Muscle layer of duodenum (tissue), 2 donors: ENCODE measurements at regions not wholly inside any gene's neighbourhood (a gene's known extent, or its start where the extent isn't known, plus 50 kb on each side); places are given as distances from the start of the nearest gene placed in this dataset.

Source experiments
- H3K27ac ChIP-seq: one replicate; pipeline ENCODE4 v1.7.0; 2013; ENCODE audit warnings: mild to moderate bottlenecking, low read length
- H3K27me3 ChIP-seq: one replicate; pipeline ENCODE4 v1.7.0; 2013; ENCODE audit warnings: low read depth, mild to moderate bottlenecking, control low read depth, low read length
- H3K36me3 ChIP-seq, 2 donors: one replicate each; pipeline ENCODE4 v1.7.0; 2013; ENCODE audit warnings: low read length in 2 of 2, control low read depth in 1 of 2, mild to moderate bottlenecking in 1 of 2; ENCODE audit not compliant: insufficient read depth in 2 of 2, control insufficient read depth in 1 of 2
- H3K4me1 ChIP-seq, 2 donors: one replicate each; pipeline ENCODE4 v1.7.0; 2013; ENCODE audit warnings: low read length in 2 of 2, mild to moderate bottlenecking in 2 of 2, control low read depth in 1 of 2, moderate library complexity in 1 of 2; ENCODE audit not compliant: insufficient read depth in 2 of 2, control insufficient read depth in 1 of 2
- H3K4me3 ChIP-seq, 2 donors: one replicate each; pipeline ENCODE4 v1.7.0; 2013; ENCODE audit warnings: low read length in 2 of 2, low read depth in 1 of 2, mild to moderate bottlenecking in 1 of 2
- H3K9me3 ChIP-seq, 2 donors: one replicate each; pipeline ENCODE4 v1.7.0; 2013; ENCODE audit warnings: low read length in 2 of 2, control low read depth in 1 of 2, mild to moderate bottlenecking in 1 of 2; ENCODE audit not compliant: control insufficient read depth in 1 of 2
- donor health status: healthy.

DNA sequence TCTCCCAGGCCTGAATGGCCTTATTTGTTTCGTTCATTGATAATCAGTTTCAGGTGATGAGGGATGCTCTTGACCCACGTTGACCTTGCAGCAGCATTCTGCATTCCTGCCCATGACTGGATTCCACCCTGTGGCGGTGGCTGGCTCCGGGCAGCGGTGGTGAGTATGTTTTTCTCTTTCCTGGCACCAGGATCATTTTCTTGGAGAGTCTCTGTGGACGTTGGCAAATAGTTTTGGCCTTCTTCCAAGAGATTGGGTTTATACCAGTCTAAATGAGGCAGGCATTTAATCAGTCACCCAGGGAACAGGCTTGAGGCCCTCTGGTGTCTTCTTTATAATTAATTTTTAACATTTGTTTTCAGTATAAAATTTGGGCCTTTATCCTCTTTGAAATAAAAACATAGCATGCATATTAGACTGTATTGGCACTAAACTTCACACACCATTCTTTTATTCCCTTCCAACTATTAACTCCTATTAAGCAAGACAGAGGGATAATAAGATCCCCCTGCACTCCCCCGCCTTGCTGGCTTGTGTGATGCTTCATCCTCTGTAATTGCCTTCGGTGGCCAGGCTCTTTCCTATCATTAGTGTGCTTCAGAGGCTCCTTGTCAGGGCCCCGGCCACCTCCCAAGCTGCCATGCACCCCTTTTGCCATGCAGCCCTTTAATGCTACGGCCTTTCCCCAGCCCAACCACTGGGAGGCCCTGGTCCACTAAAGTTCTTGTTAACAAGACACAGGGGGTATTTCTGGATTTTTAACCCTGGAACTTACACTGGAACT lies 176.2 kb upstream of the TOPAZ1 start:
- no peak overlapping the region for H3K4me3 ChIP-seq
- H3K9me3 ChIP-seq, result no peaks in the 10 kb centered on the region
- no peaks in the 10 kb centered on the region for H3K27me3 ChIP-seq
- no peaks in the 10 kb centered on the region for H3K4me1 ChIP-seq
- no peaks in the 10 kb centered on the region for H3K36me3 ChIP-seq
- H3K27ac ChIP-seq, result no peak overlapping the region

DNA sequence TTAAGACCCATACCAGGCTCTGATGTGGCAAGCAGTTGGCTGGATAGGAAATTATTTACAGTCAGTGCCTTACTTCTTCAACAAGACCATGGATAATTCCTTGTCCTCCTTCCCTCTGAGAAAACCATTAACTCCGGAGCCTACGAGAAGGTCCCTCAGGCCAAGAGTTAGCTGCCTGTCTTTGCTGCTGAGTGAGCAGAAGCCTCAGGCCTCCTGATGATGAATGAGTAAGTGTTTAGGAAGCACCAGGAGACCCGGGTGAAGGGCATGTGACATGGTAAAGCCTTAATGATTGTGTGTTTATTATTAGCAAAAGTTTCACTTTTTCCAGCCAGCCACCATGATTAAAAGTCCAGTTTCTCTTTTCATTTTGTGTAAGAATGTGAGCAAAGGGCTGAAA lies 174.9 kb upstream of the TOPAZ1 start:
- Histone ChIP-seq H3K27me3 (no peaks in the 10 kb centered on the region), H3K36me3 (no peaks in the 10 kb centered on the region), H3K4me1 (no peaks in the 10 kb centered on the region)

DNA sequence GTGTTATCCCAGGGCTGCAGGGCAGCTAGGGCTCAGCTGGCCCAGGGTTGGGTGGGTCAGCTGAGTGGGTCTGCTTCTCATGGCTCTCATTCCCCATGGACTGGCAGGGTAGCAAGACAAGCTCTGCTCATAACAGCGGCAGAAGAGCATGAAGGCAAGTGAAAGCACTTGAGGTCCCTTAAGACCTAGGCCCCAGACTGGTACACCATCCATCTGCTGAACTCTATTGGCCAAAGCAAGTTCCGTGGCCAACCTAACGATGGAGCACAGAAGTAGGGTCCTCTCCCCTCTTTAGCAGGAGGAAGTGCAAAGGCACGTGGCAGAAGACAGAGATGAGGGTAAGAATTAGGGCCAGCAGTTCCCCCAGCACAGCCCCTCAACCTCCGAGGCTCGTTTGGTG lies 174.3 kb upstream of the TOPAZ1 start:
- Histone ChIP-seq H3K27me3 (no peaks in the 10 kb centered on the region), H3K27ac (no peak overlapping the region), H3K4me1 (no peaks in the 10 kb centered on the region), H3K9me3 (no peaks in the 10 kb centered on the region), H3K36me3 (no peaks in the 10 kb centered on the region), H3K4me3 (no peak overlapping the region)

More for the DNA sequence above, 174.9 kb upstream of the TOPAZ1 start:
- H3K4me3 ChIP-seq, result no peak overlapping the region
- H3K27ac ChIP-seq, result no peak overlapping the region
- no peaks in the 10 kb centered on the region for H3K9me3 ChIP-seq

- Histone ChIP-seq H3K4me1 (no peaks in the 10 kb centered on the region), H3K27me3 (no peaks in the 10 kb centered on the region), H3K9me3 (no peaks in the 10 kb centered on the region), H3K27ac (no peak overlapping the region), H3K4me3 (no peak overlapping the region), H3K36me3 (no peaks in the 10 kb centered on the region)
These were observed 172.9 kb upstream of the TOPAZ1 start for GRCh38 chr3:44068753-44069152.

DNA sequence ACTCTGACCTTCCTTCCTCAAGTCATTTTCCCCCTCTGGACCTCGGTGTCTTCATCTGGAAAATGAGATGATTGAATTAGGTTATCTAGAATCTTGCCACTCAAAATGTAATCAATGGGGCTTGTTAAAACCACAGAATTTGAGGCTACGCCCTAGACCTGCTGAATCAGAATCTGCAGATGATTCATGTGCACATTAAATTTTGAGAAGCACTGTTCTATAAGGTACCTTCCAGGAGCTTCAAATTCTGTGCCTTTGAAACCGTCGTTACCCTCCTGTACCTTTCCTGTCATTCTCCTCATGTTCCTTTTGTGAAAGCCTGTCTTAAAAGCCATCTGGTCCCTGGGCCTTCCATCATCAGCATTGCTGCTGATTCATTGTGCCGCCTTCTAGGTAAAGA lies 172.4 kb upstream of the TOPAZ1 start:
- Histone ChIP-seq H3K9me3 (no peaks in the 10 kb centered on the region), H3K4me3 (no peak overlapping the region), H3K4me1 (no peaks in the 10 kb centered on the region), H3K27ac (no peak overlapping the region), H3K36me3 (no peaks in the 10 kb centered on the region), H3K27me3 (no peaks in the 10 kb centered on the region)

DNA sequence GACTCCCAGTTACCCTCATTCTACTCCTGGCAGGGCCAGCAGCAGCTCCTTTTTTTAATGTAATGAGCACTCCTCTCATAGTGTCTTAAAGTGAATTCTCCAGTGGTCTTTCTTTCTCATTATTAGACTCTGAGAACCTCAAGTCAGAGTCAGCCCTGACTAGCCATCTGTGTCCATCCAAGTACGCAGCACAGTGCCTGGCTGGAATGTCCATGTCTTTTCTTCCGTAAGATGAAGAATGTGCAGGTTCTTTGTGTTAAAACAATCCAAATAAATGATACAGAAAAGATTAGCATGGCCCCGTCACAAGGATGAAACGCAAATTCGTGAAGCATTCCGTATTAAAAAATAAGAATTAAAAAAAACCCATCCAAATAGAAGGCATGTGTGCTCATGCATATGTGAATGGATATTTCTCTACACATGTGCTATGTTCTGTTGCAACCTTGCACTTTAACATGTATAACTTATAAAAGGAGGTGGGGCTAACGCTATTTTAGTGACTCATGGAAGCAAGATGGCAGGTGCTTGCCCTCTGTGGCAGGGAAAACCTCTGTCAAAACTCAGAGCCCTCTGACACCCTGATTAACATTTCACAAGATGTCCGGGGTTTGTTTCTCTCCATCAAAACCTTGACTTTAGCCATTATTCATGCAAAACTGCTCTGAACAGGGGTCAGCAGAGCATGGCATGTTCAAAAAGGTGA lies 170.7 kb upstream of the TOPAZ1 start:
- Histone ChIP-seq H3K9me3 (no peaks in the 10 kb centered on the region), H3K27ac (no peak overlapping the region), H3K4me3 (no peak overlapping the region), H3K36me3 (no peaks in the 10 kb centered on the region), H3K27me3 (no peaks in the 10 kb centered on the region), H3K4me1 (no peaks in the 10 kb centered on the region)

GRCh38 chr3:44072601-44073540 lies 168.8 kb upstream of the TOPAZ1 start:
- Histone ChIP-seq H3K36me3 (no peaks in the 10 kb centered on the region), H3K4me3 (no peak overlapping the region), H3K27me3 (no peaks in the 10 kb centered on the region), H3K27ac (no peak overlapping the region), H3K4me1 (no peaks in the 10 kb centered on the region), H3K9me3 (no peaks in the 10 kb centered on the region)

- H3K4me3 ChIP-seq, result no peak overlapping the region
- no peaks in the 10 kb centered on the region for H3K36me3 ChIP-seq
- H3K27me3 ChIP-seq, result no peaks in the 10 kb centered on the region
- H3K4me1 ChIP-seq, result no peaks in the 10 kb centered on the region
- H3K27ac ChIP-seq, result no peak overlapping the region
- no peaks in the 10 kb centered on the region for H3K9me3 ChIP-seq
These were observed 167.5 kb upstream of the TOPAZ1 start for GRCh38 chr3:44074181-44074580.

- Histone ChIP-seq H3K4me3 (no peak overlapping the region), H3K27ac (no peak overlapping the region), H3K9me3 (no peaks in the 10 kb centered on the region), H3K4me1 (no peaks in the 10 kb centered on the region), H3K27me3 (no peaks in the 10 kb centered on the region), H3K36me3 (no peaks in the 10 kb centered on the region)
These were observed 165.4 kb upstream of the TOPAZ1 start for GRCh38 chr3:44076221-44076829.

GRCh38 chr3:44077267-44077666 lies 164.4 kb upstream of the TOPAZ1 start:
- Histone ChIP-seq H3K9me3 (no peaks in the 10 kb centered on the region), H3K27ac (no peak overlapping the region), H3K27me3 (no peaks in the 10 kb centered on the region), H3K4me3 (no peak overlapping the region), H3K4me1 (no peaks in the 10 kb centered on the region), H3K36me3 (no peaks in the 10 kb centered on the region)

DNA sequence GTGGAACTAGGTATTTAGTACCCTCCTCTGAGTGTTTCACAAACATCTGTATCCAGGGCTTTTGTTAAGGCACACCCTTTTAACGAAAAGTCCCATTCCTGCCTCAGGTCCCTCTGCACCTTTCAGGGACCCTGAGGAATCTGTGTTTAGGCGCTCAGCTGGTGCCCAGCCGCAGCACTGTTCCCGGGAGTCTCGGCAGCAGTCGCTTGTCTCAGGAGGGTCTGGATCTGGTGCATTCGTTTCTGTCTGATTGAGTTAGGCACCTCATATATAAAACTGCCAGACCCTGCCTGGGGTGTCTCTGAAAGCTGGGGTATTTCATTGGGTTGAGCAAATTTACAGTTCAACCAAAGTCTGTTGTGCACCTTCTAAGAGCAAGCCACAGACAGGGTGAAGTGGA lies 162.8 kb upstream of the TOPAZ1 start:
- Histone ChIP-seq H3K4me3 (no peak overlapping the region), H3K9me3 (no peaks in the 10 kb centered on the region), H3K27me3 (no peaks in the 10 kb centered on the region), H3K27ac (no peak overlapping the region), H3K36me3 (no peaks in the 10 kb centered on the region), H3K4me1 (no peaks in the 10 kb centered on the region)
